Stimulated activated naive CD8-positive, alpha-beta T cell treated with anti-CD3 and anti-CD28 coated beads, Interleukin-15, Interleukin-2, amounts not matched to agents 100 U/mL and 50 U/mL, for 24 hours (primary cell): ENCODE measurements at regions not wholly inside any gene's neighbourhood (a gene's known extent, or its start where the extent isn't known, plus 50 kb on each side); places are given as distances from the start of the nearest gene placed in this dataset.
"Not testable (repeated sequence)": the region's sequence is repeated elsewhere in the genome, so short reads cannot be mapped to it uniquely, and the experiment has no call there.

ENCODE experiments used
- ATAC-seq: fragments of 150-1000 bp; cut with Tn5 transposase; one replicate; pipeline ENCODE4 v1.10.0; 2021
- DNase-seq: peaks from one replicate; pipeline ENCODE4 v3.0.0; 2021

- DNase-seq: no peak
- no peak for ATAC-seq
Measured at GRCh38 chr3:181330257-181330656, 340.7 kb upstream of the DNAJC19 start.

DNA sequence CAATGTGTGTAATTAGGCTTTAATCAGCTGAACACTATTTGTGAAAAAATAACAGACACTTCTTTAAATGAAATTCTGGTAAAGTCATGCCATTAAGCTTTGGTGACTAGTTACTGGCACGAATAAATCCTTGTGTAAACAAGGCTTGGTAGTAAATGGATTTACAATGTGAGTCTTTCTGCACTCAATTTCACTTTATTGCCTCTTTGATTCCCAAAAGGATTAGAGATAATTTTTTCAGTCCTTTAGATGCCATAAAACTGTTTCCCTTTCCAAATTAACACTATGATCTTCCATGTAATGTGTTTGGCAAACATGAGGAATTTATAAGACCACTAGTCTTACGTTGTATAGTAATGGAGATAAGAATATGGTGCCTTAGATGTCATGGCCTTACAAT is 339.5 kb upstream of the DNAJC19 start:
- DNase-seq (no peak), ATAC-seq (no peak)

GRCh38 chr3:181328346-181328745 is 338.8 kb upstream of the DNAJC19 start:
- no peak for DNase-seq
- no peak for ATAC-seq

GRCh38 chr3:181327349-181327748 is 337.8 kb upstream of the DNAJC19 start:
- no peak for ATAC-seq

GRCh38 chr3:181326637-181327223 is 337.2 kb upstream of the DNAJC19 start:
- no peak for ATAC-seq
- DNase-seq: no peak

More at GRCh38 chr3:181327349-181327748, 337.8 kb upstream of the DNAJC19 start:
- DNase-seq: no peak

GRCh38 chr3:181324516-181324915 is 335.0 kb upstream of the DNAJC19 start:
- not testable (repeated sequence) for ATAC-seq, DNase-seq

GRCh38 chr3:181318321-181318720 is 328.8 kb upstream of the DNAJC19 start:
- DNase-seq (no peak), ATAC-seq (no peak)

GRCh38 chr3:181317508-181317907 is 328.0 kb upstream of the DNAJC19 start:
- no peak for ATAC-seq
- no peak for DNase-seq

DNA sequence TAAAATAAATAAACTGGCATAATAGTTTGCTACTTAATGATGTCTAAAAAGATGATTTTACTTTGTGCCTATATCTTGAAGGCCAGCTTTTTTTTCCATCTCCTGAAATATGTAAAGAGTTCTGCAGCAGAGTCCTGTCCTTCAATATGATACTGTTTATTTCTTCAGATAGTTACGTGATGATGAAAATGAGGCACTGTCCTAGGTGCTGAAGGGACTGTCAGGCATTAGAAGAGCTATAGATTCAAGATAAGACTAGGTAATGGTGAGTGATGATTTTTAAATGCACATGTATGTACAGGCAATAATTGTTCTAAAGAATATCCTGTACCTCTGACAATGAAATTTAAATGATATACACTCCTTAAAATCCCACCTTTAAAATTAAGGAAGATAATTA is 326.9 kb upstream of the DNAJC19 start:
- ATAC-seq (no peak), DNase-seq (no peak)

- ATAC-seq (no peak), DNase-seq (no peak)
Measured at GRCh38 chr3:181313335-181313734, 323.8 kb upstream of the DNAJC19 start.

DNA sequence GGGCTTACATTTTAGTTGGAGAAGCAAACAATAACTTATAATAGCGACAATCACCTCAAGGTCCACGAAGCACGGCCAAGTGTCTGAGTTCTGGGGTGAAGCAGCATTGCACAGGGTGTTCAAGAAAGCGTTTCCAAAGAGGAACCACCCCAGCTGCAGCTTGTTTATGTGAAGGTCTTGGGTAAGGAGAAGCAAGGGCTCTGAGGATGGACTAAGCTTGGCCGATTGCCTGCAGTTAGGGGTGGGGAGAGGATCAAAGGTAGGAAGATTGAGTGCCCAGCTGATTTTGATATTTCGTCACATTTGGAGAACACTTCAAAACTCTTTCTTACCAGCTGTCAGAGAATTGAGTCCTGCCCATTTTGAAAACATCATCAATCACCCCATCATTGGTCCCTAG is 321.6 kb upstream of the DNAJC19 start:
- ATAC-seq (no peak), DNase-seq (no peak)

GRCh38 chr3:181302960-181303359 is 313.4 kb upstream of the DNAJC19 start:
- DNase-seq: no peak

DNA sequence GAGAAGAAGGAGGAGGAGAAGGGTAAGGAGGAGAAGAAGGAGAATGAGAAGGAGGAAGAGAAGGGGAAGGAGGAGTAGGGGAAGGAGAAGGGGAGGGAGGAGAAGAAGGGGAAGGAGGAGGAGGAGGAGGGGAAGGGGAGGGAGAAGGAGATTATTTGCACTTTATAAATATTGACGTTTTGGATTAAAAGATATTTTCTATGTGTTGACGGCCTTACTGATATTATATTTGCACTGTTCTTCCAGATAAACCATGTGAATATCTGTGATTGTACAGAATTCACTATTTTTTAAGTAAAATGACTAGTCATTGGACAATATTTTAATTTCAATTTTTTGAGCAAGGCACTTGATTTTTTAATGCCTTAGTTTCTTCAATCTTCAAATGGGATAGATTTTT is 310.5 kb upstream of the DNAJC19 start:
- DNase-seq: no peak
- no peak for ATAC-seq

More at GRCh38 chr3:181302960-181303359, 313.4 kb upstream of the DNAJC19 start:
- no peak for ATAC-seq

GRCh38 chr3:181298421-181298820 is 308.9 kb upstream of the DNAJC19 start:
- no peak for DNase-seq
- no peak for ATAC-seq

DNA sequence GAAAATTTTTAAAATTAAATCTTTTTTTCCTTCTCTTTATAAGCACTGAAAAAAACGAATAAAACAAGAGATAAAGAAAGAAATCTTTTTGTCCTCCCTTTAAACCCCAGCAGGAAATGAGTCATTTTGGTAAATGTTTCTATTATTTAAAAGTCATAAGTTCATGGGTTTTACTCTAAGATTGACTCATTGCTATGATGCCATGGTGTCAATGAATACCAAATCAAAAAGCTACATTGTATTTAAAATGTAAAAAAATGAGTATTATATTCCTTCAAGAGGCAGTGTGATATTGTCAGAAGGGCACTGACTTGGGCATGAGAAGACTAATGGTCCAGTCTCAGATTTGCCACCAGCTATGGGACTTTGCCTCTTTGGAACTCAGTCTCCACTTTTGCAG is 303.4 kb upstream of the DNAJC19 start:
- DNase-seq (no peak), ATAC-seq (peak; percentile 36)

GRCh38 chr3:181290941-181291340 is 301.4 kb upstream of the DNAJC19 start:
- DNase-seq (no peak), ATAC-seq (no peak)

- DNase-seq: no peak
- ATAC-seq: no peak
Measured at GRCh38 chr3:181289306-181289705, 299.8 kb upstream of the DNAJC19 start.

DNA sequence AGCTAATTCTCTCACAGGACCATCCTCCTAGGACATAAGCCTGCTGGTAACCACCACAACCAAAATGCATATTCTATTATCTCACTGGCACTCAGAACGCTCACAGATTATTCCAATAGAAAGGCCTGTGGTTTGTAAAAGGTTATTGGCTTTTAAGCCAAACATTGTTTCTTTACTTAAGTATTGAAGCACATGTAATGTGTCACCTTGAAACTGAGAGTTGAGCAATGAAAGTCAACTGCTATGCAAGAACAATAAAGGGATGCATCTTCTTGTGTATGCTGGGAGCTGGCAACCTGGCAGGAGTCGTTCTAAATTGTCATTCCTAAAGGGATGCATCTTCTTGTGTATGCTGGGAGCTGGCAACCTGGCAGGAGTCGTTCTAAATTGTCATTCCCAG is 298.6 kb upstream of the DNAJC19 start:
- no peak for DNase-seq
- ATAC-seq: no peak

- DNase-seq (no peak), ATAC-seq (no peak)
Measured at GRCh38 chr3:181279239-181279565, 289.7 kb upstream of the DNAJC19 start.

DNA sequence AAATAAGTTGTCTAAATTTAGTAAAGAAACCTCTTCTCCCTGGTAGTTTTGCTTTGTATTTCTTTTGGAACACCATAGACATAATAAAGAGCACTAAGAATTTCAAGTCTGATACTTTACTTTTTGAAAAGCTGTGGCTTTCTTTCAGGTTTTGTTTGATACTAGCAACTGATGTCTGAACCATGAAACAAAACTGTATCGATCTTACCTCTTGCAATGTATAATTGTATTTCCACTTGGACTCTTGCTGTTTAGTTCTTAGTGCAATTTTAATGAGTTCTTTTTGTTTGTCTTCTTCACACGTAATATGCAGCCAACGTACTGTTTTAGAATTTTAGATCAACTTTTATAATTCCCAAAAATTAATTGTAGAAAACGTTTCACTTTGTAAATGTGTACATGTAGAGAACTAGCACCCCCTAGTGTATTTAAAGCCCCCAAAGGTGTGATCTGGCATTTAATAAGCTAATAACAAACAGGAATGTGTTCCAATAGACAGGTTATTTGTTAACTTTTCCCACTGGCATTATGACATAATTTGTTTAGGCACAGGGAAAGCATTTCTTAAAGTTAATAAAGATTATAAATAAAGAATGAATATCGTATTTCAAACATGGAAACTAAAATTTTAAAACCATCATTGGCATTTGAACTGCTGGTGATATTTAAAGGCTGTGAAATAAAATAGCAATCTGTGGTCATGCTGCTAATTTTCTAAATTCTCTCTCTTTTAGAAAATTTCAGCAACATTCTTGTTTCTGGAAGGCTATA is 289.1 kb upstream of the DNAJC19 start:
- no peak for ATAC-seq
- DNase-seq: no peak

GRCh38 chr3:181276358-181276896 is 286.9 kb upstream of the DNAJC19 start:
- no peak for ATAC-seq
- DNase-seq: no peak

DNA sequence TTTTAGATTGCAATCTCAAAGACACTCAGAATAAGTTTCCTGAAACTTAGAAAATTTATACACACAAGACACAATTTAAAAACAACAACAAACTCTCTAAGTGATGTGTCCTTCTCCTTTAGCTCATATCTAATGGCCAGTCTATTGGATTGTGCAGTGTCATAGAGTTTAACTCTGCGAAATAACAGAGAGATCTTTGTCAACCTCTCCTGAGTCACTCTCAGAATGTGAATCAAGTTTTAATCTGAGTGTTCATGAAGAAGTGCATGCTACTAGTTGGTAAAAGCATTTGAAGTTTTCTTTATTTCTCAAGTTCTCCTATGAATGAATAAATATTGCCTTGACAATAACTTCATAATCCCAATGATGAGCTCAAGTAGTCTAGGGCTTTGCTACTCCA is 284.5 kb upstream of the DNAJC19 start:
- ATAC-seq: no peak

DNA sequence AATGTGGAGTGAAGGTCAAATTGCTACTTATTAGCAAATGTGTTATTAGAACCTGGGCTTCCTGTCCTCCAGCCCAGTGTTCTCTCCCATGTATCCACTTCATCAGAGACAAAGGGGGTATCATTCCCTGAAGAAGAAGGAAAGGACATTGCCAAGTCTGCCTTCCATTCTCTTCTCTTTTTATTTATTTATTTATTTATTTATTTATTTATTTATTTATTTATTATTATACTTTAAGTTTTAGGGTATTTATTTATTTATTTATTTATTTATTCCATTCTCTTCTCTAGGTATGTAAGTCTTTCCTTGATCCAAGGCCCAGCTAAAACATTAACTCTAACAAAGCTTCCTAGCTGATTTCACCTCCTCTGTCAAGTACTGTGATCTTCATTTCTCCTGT is 277.8 kb upstream of the DNAJC19 start:
- DNase-seq: no peak
- ATAC-seq: no peak

More for the DNA sequence above, 284.5 kb upstream of the DNAJC19 start:
- no peak for DNase-seq
